Stimulated activated CD4-positive, alpha-beta T cell treated with anti-CD3 and anti-CD28 coated beads, Interleukin-12 subunit alpha, Interleukin-12 subunit beta, amount 100 ng/mL, for 24 hours (primary cell): ENCODE measurements at regions not wholly inside any gene's neighbourhood (a gene's known extent, or its start where the extent isn't known, plus 50 kb on each side); places are given as distances from the start of the nearest gene placed in this dataset.
"Not testable (repeated sequence)": the region's sequence is repeated elsewhere in the genome, so short reads cannot be mapped to it uniquely, and the experiment has no call there.

Experiments
- DNase-seq, 2 experiments: peaks; one replicate each; pipeline ENCODE4 v3.0.0-alpha.2; 2020; ENCODE audit warnings: low read depth in 2 of 2

DNA sequence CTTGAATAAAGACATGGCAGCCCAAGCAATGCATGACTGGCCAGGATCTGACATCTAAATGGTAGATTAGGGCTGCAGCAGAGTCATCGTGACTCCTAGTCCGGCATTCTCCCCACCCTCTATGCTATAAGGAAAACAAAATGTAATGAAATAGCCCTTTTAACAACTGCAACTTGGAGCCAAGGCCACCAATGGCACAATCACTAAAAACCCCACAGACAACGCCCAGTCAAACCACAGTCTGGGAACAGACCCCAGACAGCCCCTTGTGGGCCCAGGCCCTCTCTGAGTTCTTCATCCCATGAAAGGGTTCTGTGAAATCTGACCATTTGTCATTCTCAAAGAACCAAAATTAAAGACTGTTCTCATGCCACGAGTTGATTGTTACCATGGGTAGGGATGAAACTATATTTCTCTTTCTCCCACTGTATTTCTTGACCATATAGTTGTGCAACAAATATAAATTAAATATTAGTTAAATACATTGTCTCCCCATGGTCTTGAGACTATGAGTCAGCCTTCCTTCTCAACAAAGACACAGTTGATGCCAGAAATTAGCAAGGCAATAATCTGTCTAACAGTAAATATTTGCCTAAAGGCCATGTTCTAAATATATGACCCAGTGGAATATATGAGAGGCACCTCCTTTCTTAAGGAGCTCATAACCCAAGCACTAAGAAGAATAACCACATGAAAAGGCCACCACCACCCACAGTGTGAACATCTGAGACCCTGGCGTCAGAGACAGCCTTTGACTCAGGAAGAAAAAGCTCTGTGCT lies 85.6 kb upstream of the SSTR4 start:
- no peak for DNase-seq

- no peak for DNase-seq
Measured at GRCh38 chr20:22951966-22952365, 83.1 kb upstream of the SSTR4 start.

- no peak for DNase-seq
Measured at GRCh38 chr20:22954661-22955060, 80.5 kb upstream of the SSTR4 start.

GRCh38 chr20:22958390-22958789 lies 76.7 kb upstream of the SSTR4 start:
- no peak for DNase-seq

- DNase-seq = no peak
Measured at GRCh38 chr20:22962567-22963439, 72.3 kb upstream of the SSTR4 start.

DNA sequence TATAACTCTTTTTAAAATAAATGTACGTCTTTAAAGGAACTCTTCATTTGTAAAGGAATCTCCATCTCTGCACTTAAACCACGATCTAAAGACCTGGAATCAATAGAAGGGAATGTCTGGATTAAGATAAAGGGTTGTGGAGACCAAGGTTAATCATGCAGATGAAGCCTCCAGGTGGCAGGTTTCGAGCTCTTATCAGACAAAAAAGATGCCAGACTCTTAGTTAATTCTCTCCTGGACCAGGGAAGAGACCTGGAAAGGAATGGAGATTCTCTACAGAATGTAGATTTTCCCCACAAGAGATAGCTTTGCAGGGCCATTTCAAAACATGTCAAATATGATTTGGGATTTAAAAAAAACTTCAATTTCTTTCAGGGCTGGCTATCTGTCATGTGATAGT lies 71.5 kb upstream of the SSTR4 start:
- DNase-seq = no peak

GRCh38 chr20:22966787-22967464 lies 68.2 kb upstream of the SSTR4 start:
- DNase-seq = no peak

- not testable (repeated sequence) for DNase-seq
Measured at GRCh38 chr20:22967706-22968105, 67.4 kb upstream of the SSTR4 start.

DNA sequence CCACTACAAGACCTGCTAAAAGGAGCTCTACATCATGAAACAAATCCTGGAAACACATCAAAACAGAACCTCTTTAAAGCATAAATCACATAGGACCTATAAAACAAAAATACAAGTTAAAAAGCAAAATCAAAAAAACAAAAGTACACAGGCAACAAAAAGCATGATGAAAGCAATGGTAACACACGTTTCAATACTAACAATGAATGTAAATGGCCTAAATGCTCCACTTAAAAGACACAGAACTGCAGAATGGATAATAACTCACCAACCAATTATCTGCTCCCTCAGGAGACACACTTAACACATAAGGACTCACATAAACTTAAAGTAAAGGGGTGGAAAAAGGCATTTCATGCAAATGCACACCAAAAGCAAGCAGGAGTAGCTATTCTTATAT lies 66.1 kb upstream of the SSTR4 start:
- not testable (repeated sequence) for DNase-seq

DNA sequence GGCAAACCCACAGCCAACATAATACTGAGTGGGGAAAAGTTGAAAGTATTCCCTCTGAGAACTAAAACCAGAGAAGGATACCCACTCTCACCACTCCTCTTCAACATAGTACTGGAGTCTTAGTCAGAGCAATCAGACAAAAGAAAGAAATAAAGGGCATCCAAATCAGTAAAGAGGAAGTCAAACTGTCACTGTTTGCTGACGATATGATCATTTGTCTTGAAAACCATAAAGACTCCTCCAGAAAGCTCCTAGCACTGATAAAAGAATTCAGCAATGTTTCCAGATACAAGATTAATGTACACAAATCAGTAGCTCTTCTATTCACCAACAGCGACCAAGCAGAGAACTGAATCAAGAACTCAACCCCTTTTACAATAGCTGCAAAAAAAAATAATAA lies 64.0 kb upstream of the SSTR4 start:
- DNase-seq = not testable (repeated sequence)

DNA sequence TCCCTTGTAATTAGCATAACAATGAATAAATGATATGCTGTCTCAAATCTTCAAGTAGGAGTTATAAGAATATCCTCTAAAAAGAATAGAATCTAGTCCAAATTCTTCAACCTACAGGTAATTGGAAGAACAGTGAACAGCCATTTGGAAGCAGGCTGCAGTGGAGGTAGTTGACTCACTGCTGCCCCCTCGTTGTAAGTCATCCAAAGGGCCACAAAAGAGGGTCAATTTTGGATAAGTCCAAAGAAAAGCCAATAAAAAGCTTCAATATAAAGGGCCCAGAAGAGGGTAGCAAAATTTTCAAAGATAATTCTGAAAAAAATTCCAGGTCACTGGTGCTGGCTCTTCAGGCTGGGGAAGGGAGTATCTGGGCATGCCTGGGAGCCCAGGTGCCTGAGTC lies 60.8 kb upstream of the SSTR4 start:
- no peak for DNase-seq

DNA sequence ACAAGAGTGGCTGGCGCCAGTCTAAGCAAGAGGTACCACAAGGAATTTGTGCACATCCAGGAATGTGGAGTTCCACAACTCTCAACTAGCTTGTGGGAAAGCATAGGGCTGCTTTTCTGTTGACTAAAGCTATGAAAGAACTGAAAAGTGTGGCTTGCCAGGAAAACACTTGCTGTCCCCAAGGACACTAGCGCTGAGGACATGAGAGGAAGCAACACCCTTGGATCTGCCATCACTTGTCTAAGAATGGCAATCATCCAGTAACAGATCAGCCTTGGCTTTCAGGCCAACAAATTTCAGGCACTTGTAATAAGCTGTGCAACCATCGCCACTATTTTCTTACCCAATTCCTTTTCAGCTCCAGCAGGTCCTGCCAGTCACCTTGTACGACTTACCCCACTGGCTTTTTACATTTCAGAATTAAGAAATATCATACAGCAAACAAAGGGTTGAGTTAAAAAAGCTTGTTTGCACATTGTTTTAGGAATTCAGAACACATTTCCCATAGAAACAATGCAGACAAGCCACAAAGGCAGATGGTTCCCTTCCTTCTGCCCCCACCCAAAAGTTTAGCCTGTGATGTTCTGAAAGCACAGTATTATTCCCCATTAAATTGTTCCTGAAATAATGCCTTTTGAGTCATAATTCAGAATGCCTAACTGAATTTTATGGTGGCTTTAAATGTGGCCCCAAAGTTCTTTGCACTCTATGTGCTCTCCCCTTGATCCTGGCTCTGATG lies 57.9 kb upstream of the SSTR4 start:
- DNase-seq = no peak

DNA sequence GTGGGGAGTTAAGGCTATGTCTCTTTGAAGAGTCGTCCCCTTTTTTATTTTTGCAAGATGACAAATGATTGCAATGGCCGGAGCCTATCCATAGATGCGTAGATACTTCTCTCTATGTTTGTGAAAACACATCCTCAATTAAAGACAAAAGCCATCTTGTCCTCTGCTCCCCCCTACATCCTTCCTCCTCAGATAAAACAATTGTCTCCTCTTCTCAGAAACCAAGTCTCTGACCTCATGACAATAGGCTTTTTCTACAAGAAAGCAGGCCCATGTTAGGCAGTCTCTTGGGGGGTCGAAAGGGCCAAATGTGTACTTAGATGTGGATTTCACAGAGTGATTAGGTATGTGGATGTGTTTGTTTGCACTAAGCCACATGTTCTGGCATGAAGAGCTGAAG lies 51.1 kb upstream of the SSTR4 start:
- no peak for DNase-seq

GRCh38 chr20:22984606-22985005 lies 50.5 kb upstream of the SSTR4 start:
- DNase-seq = no peak

DNA sequence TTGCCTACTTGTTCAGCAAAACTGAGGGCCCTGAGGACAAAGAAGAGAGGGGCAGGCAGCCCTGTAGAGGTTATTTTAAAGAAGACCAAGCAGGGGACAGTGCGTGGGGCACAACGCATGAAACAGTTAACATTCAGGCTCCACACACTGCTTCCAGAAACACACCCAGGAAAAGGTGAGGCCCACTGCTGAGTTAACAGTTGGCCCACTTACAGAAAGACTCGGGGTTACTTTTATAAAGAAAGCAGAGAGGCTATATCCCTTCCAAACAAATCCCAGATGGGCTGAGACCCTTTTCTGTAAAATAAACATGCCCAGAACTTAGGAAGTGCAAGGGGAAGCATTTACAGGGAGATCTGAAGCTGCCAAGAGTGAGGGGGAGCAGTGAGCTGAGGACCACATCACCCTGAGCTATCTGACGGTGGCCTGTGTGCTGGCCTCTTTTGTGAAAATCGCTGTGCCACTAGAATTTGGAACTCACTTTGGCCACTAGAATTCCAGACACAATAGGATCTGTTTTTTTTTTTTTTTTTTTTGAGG lies 49.8 kb upstream of the SSTR4 start:
- DNase-seq = no peak
